ENCODE measurements at regions not wholly inside any gene's neighbourhood (a gene's known extent, or its start where the extent isn't known, plus 50 kb on each side); places are given as distances from the start of the nearest gene placed in this dataset.
"Not testable (repeated sequence)": the region's sequence is repeated elsewhere in the genome, so short reads cannot be mapped to it uniquely, and the experiment has no call there.

GRCh38 chrX:3493605-3494004 lies 147.2 kb upstream of the MXRA5 start:
- TF ChIP-seq, protein P1, sequence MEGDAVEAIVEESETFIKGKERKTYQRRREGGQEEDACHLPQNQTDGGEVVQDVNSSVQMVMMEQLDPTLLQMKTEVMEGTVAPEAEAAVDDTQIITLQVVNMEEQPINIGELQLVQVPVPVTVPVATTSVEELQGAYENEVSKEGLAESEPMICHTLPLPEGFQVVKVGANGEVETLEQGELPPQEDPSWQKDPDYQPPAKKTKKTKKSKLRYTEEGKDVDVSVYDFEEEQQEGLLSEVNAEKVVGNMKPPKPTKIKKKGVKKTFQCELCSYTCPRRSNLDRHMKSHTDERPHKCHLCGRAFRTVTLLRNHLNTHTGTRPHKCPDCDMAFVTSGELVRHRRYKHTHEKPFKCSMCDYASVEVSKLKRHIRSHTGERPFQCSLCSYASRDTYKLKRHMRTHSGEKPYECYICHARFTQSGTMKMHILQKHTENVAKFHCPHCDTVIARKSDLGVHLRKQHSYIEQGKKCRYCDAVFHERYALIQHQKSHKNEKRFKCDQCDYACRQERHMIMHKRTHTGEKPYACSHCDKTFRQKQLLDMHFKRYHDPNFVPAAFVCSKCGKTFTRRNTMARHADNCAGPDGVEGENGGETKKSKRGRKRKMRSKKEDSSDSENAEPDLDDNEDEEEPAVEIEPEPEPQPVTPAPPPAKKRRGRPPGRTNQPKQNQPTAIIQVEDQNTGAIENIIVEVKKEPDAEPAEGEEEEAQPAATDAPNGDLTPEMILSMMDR (IDR thresholded peaks at IDR 0.05; ENCODE audit: control insufficient read depth, insufficient read depth, low read depth, low read length, missing control alignments): no peak
- no peak for DNase-seq (ENCODE audit: low read depth)
- H3K4me3 ChIP-seq (ENCODE audit: control insufficient read depth, low read depth, low read length): no peak overlapping the region

DNA sequence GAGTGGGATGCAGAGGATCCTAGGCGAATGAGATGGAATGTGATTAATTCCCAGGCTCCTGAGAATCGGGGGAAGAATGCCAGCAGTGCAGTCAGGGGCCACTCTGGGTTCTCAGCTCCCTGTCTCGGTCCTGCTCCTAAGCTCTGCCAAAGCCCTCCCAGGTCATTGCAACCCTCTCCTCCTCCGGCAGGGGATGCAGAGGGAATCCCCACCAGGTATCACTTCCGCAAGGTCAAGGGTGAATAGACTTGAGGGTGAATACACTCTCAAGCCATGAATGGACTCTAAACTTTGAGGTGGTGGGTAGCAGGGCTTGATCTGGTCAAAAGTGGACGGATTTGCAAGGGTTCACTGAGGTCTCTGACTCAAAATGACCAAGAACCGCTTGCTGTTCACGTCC lies 139.3 kb upstream of the MXRA5 start:
- TF ChIP-seq, protein P1 (IDR thresholded peaks at IDR 0.05; ENCODE audit: control insufficient read depth, insufficient read depth, low read depth, low read length, missing control alignments): no peak
- H3K4me3 ChIP-seq (ENCODE audit: control insufficient read depth, low read depth, low read length): no peak overlapping the region
- DNase-seq (ENCODE audit: low read depth): no peak

DNA sequence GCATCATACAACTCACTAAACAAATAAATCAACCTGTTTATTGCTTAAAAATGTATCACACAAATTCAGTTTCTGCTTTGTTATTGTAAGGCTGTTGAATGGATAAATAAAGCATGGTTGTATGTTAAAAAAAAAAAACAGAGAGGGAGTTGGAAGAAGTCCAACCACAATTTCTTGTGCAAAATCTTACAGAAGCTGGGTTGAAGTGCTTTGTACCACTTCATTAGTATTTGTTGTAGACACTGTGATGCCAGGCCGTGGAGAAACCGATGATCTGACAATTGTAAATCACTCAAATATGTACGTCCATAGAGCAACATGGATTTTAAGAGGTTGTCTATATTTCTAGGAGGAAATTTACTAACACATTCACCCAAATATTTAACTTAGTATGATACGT lies 132.6 kb upstream of the MXRA5 start:
- H3K4me3 ChIP-seq (ENCODE audit: control insufficient read depth, low read depth, low read length): no peak overlapping the region
- no peak for DNase-seq (ENCODE audit: low read depth)
- TF ChIP-seq, protein P1 (IDR thresholded peaks at IDR 0.05; ENCODE audit: control insufficient read depth, insufficient read depth, low read depth, low read length, missing control alignments): no peak

- no peak overlapping the region for H3K4me3 ChIP-seq (ENCODE audit: control insufficient read depth, low read depth, low read length)
- TF ChIP-seq, protein P1 (IDR thresholded peaks at IDR 0.05; ENCODE audit: control insufficient read depth, insufficient read depth, low read depth, low read length, missing control alignments): no peak
- DNase-seq (ENCODE audit: low read depth): no peak
These were observed 130.5 kb upstream of the MXRA5 start for GRCh38 chrX:3476973-3477372.

GRCh38 chrX:3470211-3470679 lies 123.8 kb upstream of the MXRA5 start:
- H3K4me3 ChIP-seq (ENCODE audit: control insufficient read depth, low read depth, low read length); DNase-seq (ENCODE audit: low read depth): not testable (repeated sequence)

DNA sequence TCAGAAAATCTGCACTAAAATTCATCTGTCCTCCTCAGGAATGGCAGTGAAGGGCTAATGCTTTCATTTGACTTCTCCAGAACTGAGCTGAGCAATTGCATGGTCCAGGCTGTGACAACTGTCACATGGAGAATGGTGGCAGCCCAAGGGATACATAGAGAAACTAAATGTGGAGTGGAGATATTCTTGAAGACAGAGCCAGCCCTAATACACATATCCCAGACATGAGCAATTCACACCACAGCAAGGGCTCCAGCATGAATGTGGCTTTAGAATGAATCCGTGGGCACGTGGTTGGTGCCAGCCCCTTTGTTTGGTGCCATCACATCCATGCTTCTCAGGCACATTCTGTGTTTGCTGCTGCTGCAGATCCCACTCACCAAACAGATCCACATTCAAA lies 121.6 kb upstream of the MXRA5 start:
- no peak for DNase-seq (ENCODE audit: low read depth)
- H3K4me3 ChIP-seq (ENCODE audit: control insufficient read depth, low read depth, low read length): no peak overlapping the region
- TF ChIP-seq, protein P1 (IDR thresholded peaks at IDR 0.05; ENCODE audit: control insufficient read depth, insufficient read depth, low read depth, low read length, missing control alignments): no peak

GRCh38 chrX:3465017-3465416 lies 118.6 kb upstream of the MXRA5 start:
- no peak for DNase-seq (ENCODE audit: low read depth)
- H3K4me3 ChIP-seq (ENCODE audit: control insufficient read depth, low read depth, low read length): no peak overlapping the region
- TF ChIP-seq, protein P1 (IDR thresholded peaks at IDR 0.05; ENCODE audit: control insufficient read depth, insufficient read depth, low read depth, low read length, missing control alignments): no peak

Data from AG09309 (cell line).